Gastroesophageal sphincter (tissue), 4 donors: ENCODE measurements at regions not wholly inside any gene's neighbourhood (a gene's known extent, or its start where the extent isn't known, plus 50 kb on each side); places are given as distances from the start of the nearest gene placed in this dataset.

Experiments used
- ATAC-seq: fragments of 150-250 bp; one replicate; pipeline ENCODE4 v1.9.1; 2016; ENCODE audit warnings: mild to moderate bottlenecking, moderate library complexity
- H3K27ac ChIP-seq, 4 donors: fragments of 200-600 bp; sonication (generic) in 3 of 4; 1 replicate in 3 of 4; 2 replicates in 1 of 4; pipeline ENCODE4 v1.5.1; 2016 to 2019
- H3K27me3 ChIP-seq: fragments of 200-600 bp; sonication (generic); one replicate; pipeline ENCODE4 v1.5.1; 2019
- H3K36me3 ChIP-seq, 2 donors: fragments of 200-600 bp; sonication (generic); one replicate each; pipeline ENCODE4 v1.5.1; 2019; ENCODE audit warnings: control low read depth in 1 of 2
- H3K4me1 ChIP-seq, 3 donors: fragments of 200-600 bp; sonication (generic); 1 replicate in 2 of 3; 2 replicates in 1 of 3; pipeline ENCODE4 v1.5.1; 2016 to 2019; ENCODE audit warnings: control low read depth in 2 of 3
- H3K4me3 ChIP-seq, 2 donors: fragments of 200-600 bp; sonication (generic); one replicate each; pipeline ENCODE4 v1.5.1; 2019; ENCODE audit warnings: mild to moderate bottlenecking in 1 of 2, moderate library complexity in 1 of 2
- H3K9me3 ChIP-seq, 3 donors: fragments of 200-600 bp; sonication (generic); one replicate each; pipeline ENCODE4 v1.5.1; 2017 to 2019; ENCODE audit warnings: control low read depth in 2 of 3
- EP300 ChIP-seq: sonication (generic); formaldehyde crosslinking; IDR thresholded peaks from one replicate; pipeline ENCODE4 v1.6.1; 2017; ENCODE audit warnings: antibody characterized with exemption, mild to moderate bottlenecking
- POLR2A ChIP-seq, 2 donors: fragments of 450-650 bp; IDR thresholded peaks; one replicate each; pipeline ENCODE4 v1.6.1; 2017; ENCODE audit warnings: antibody characterized with exemption in 2 of 2, mild to moderate bottlenecking in 2 of 2, moderate library complexity in 1 of 2
- POLR2AphosphoS5 ChIP-seq: sonication (generic); formaldehyde crosslinking; IDR thresholded peaks from one replicate; pipeline ENCODE4 v1.6.1; 2017; ENCODE audit warnings: antibody characterized with exemption
- WGBS, 2 donors: methylation state at CpG; one replicate each; pipeline ENCODE4 v1.1.5; 2018; ENCODE audit warnings: low coverage in 1 of 2; 5-methylcytosine and 5-hydroxymethylcytosine counted together
- TF ChIP-seq, protein P1 (sequence below), 4 experiments: fragments of 200-600 bp in 2 of 4; fragments of 450-650 bp in 2 of 4; sonication (generic) in 1 of 4; IDR thresholded peaks; one replicate each; pipeline ENCODE4 v1.5.1; 2017 to 2019; ENCODE audit warnings: antibody characterized with exemption in 4 of 4, mild to moderate bottlenecking in 2 of 4, moderate library complexity in 2 of 4

DNA sequence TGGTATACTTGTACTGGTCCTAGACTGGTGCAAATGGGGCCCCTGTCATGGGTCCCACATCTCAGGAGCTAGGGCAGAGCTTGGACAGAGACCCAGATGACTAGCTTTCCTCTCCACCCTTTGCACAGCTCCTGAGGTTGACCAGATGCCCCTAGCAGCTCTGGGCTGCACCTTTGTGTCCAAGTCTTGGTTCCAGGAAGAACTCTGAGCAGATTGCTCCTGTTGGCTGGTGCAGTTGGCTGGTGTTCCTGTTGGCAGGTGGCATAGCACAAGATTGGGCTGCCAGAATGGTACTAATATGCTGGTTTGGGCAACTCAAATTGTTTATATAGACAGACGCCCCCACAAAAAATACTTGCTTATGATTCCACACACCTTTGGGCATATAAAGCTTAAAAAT lies 89.4 kb upstream of the EZR start:
- H3K4me1 ChIP-seq, result no peaks in the 10 kb centered on the region
- H3K27me3 ChIP-seq, result no peaks in the 10 kb centered on the region
- no peak for ATAC-seq
- no peak overlapping the region for H3K27ac ChIP-seq
- no peaks in the 10 kb centered on the region for H3K36me3 ChIP-seq
- WGBS, 2 donors, result no CpG with 5 or more reads among the region's 1 CpG
- no peak for TF ChIP-seq POLR2A (IDR thresholded peaks at IDR 0.05)
- no peak for TF ChIP-seq POLR2AphosphoS5
- no peak for TF ChIP-seq EP300
- TF ChIP-seq, protein P1, sequence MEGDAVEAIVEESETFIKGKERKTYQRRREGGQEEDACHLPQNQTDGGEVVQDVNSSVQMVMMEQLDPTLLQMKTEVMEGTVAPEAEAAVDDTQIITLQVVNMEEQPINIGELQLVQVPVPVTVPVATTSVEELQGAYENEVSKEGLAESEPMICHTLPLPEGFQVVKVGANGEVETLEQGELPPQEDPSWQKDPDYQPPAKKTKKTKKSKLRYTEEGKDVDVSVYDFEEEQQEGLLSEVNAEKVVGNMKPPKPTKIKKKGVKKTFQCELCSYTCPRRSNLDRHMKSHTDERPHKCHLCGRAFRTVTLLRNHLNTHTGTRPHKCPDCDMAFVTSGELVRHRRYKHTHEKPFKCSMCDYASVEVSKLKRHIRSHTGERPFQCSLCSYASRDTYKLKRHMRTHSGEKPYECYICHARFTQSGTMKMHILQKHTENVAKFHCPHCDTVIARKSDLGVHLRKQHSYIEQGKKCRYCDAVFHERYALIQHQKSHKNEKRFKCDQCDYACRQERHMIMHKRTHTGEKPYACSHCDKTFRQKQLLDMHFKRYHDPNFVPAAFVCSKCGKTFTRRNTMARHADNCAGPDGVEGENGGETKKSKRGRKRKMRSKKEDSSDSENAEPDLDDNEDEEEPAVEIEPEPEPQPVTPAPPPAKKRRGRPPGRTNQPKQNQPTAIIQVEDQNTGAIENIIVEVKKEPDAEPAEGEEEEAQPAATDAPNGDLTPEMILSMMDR (IDR thresholded peaks at IDR 0.05), result no peak
- H3K9me3 ChIP-seq, result peaks cover 0 to 26% (median 0%) of the 10 kb centered on the region in 3 donors
- H3K4me3 ChIP-seq, result no peak overlapping the region

DNA sequence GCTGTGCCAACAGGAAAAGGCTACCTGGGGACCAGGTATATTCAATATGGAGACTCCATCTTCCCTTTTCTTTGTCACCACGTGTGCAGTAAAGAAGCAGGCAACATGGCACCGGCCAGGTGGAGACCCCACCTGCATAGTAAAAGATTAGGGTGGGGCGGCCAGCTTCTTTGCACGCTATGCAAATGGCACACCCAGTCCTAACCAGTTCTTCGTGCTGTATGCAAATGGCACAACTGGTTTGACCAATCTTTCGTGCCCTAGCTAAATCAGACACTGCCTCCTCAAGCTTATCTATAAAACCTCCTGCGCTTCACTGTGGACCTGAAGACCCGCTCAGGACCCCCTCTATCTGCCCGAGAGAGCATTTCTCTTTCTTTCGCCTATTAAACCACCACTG lies 88.8 kb upstream of the EZR start:
- TF ChIP-seq, protein P1 (IDR thresholded peaks at IDR 0.05), result no peak
- TF ChIP-seq EP300 (no peak), POLR2A (IDR thresholded peaks at IDR 0.05) (no peak), POLR2AphosphoS5 (no peak)
- Histone ChIP-seq H3K4me1 (no peaks in the 10 kb centered on the region), H3K4me3 (no peak overlapping the region), H3K27ac (no peak overlapping the region), H3K9me3 (peaks cover 0 to 26% (median 0%) of the 10 kb centered on the region in 3 donors), H3K36me3 (no peaks in the 10 kb centered on the region), H3K27me3 (no peaks in the 10 kb centered on the region)
- no peak for ATAC-seq
- WGBS, 2 donors, result 80 to 90% methylated on average over 5 to 10 of the region's 10 CpGs

GRCh38 chr6:158906926-158907325 lies 87.8 kb upstream of the EZR start:
- Histone ChIP-seq H3K9me3 (peaks cover 0 to 26% (median 0%) of the 10 kb centered on the region in 3 donors), H3K36me3 (no peaks in the 10 kb centered on the region), H3K4me1 (no peaks in the 10 kb centered on the region), H3K27me3 (no peaks in the 10 kb centered on the region), H3K27ac (no peak overlapping the region), H3K4me3 (no peak overlapping the region)
- ATAC-seq, result no peak
- 81 to 91% methylated on average over 4 of the region's 4 CpGs for WGBS, 2 donors
- no peak for TF ChIP-seq POLR2A (IDR thresholded peaks at IDR 0.05)
- TF ChIP-seq POLR2AphosphoS5, result no peak
- TF ChIP-seq, protein P1 (IDR thresholded peaks at IDR 0.05), result no peak
- TF ChIP-seq EP300, result no peak

GRCh38 chr6:158905277-158905676 lies 86.1 kb upstream of the EZR start:
- 94 to 100% methylated on average over 2 of the region's 2 CpGs for WGBS, 2 donors
- no peak for ATAC-seq
- H3K9me3 ChIP-seq, result peaks cover 0 to 26% (median 0%) of the 10 kb centered on the region in 3 donors
- H3K27ac ChIP-seq, result no peak overlapping the region
- TF ChIP-seq, protein P1 (IDR thresholded peaks at IDR 0.05), result no peak
- TF ChIP-seq EP300 (no peak), POLR2A (IDR thresholded peaks at IDR 0.05) (no peak), POLR2AphosphoS5 (no peak)
- no peak overlapping the region for H3K4me3 ChIP-seq
- H3K27me3 ChIP-seq, result no peaks in the 10 kb centered on the region
- H3K36me3 ChIP-seq, result no peaks in the 10 kb centered on the region
- no peaks in the 10 kb centered on the region for H3K4me1 ChIP-seq

DNA sequence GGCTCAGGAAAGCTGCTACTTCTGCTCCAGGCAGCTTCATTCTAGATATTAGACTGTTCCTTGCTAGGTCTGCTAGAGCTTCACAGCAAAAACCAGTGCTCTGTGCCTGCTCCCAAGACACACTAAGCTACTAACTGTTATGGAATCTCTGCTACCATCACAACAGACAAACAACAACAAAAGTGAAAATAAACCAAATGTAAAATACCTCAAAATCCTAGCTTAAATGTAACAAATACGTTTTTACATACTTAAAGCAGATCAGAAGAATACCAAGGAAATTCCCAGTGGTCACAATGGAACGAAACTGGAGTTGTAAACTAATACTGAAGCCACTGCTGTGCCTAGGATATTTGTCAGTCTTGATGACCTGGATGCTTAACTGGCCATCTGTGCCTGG lies 84.6 kb upstream of the EZR start:
- TF ChIP-seq POLR2A (IDR thresholded peaks at IDR 0.05), result no peak
- TF ChIP-seq, protein P1 (IDR thresholded peaks at IDR 0.05), result no peak
- TF ChIP-seq EP300, result no peak
- TF ChIP-seq POLR2AphosphoS5, result no peak
- 88 to 91% methylated on average over 2 of the region's 2 CpGs for WGBS, 2 donors
- H3K4me1 ChIP-seq, result no peaks in the 10 kb centered on the region

More for the DNA sequence above, 84.6 kb upstream of the EZR start:
- H3K27ac ChIP-seq, result no peak overlapping the region
- no peaks in the 10 kb centered on the region for H3K36me3 ChIP-seq
- H3K9me3 ChIP-seq, result peaks cover 0 to 26% (median 0%) of the 10 kb centered on the region in 3 donors
- no peak for ATAC-seq
- H3K27me3 ChIP-seq, result no peaks in the 10 kb centered on the region
- H3K4me3 ChIP-seq, result no peak overlapping the region
